MCF 10A (cell line): ENCODE measurements at regions not wholly inside any gene's neighbourhood (a gene's known extent, or its start where the extent isn't known, plus 50 kb on each side); places are given as distances from the start of the nearest gene placed in this dataset.

Experiments
- BruUV-seq: library from RNA; stranded (reverse); fragments of 400-500 nt; replicated peaks from 2 replicates; lab custom pipeline; 2021; lab: Mats Ljungman, UMichigan
- CTCF ChIA-PET: fragments of 300-600 bp; sonication (Branson Sonifier 250); formaldehyde crosslinking; extraction: SDS; loops from one replicate; lab custom pipeline; 2021; ENCODE audit warnings: antibody characterized with exemption, inconsistent platforms; lab: Yijun Ruan, JAX
- POLR2A ChIA-PET: fragments of 300-600, 350-650 bp; sonication (Branson Sonifier 250); formaldehyde crosslinking; extraction: SDS; loops from one replicate; lab custom pipeline; 2020; ENCODE audit warnings: antibody characterized with exemption, inconsistent platforms; lab: Yijun Ruan, JAX
- DNase-seq: peaks from one replicate; pipeline ENCODE4 v3.0.0-alpha.2; 2018; ENCODE audit not compliant: unreplicated experiment
- H3K27ac Mint-ChIP-seq: one replicate; pipeline ENCODE4 v1.8.0; 2022; ENCODE audit warnings: mild to moderate bottlenecking, low read depth, mixed read lengths; ENCODE audit not compliant: unreplicated experiment
- H3K27me3 Mint-ChIP-seq: one replicate; pipeline ENCODE4 v1.8.0; 2022; ENCODE audit warnings: mixed read lengths; ENCODE audit not compliant: insufficient read depth, unreplicated experiment
- H3K36me3 Mint-ChIP-seq: one replicate; pipeline ENCODE4 v1.8.0; 2022; ENCODE audit warnings: mild to moderate bottlenecking, moderate library complexity, mixed read lengths; ENCODE audit not compliant: insufficient read depth, unreplicated experiment
- H3K4me1 Mint-ChIP-seq: one replicate; pipeline ENCODE4 v1.8.0; 2022; ENCODE audit warnings: mixed read lengths; ENCODE audit not compliant: insufficient read depth, unreplicated experiment
- H3K4me3 Mint-ChIP-seq: one replicate; pipeline ENCODE4 v1.8.0; 2022; ENCODE audit warnings: mild to moderate bottlenecking, moderate library complexity, mixed read lengths; ENCODE audit not compliant: unreplicated experiment
- H3K9me3 Mint-ChIP-seq: one replicate; pipeline ENCODE4 v1.8.0; 2022; ENCODE audit warnings: mixed read lengths; ENCODE audit not compliant: unreplicated experiment
- intact Hi-C: fragments of 100-400 bp; cut with micrococcal nuclease; formaldehyde crosslinking; loops from 2 replicates; pipeline ENCODE4 v1.14.1; 2022
- TF ChIP-seq, protein P1 (sequence below): fragments of 200-600 bp; IDR thresholded peaks from one replicate; pipeline ENCODE4 v1.8.0; 2022; ENCODE audit warnings: antibody characterized with exemption, mild to moderate bottlenecking; ENCODE audit not compliant: unreplicated experiment

GRCh38 chr7:51451751-51452476 is 135.3 kb upstream of the COBL start:
- Mint-ChIP-seq H3K27ac (no peak overlapping the region), H3K27me3 (peaks cover 28% of the 10 kb centered on the region), H3K4me3 (no peak overlapping the region), H3K9me3 (no peaks in the 10 kb centered on the region), H3K36me3 (no peaks in the 10 kb centered on the region), H3K4me1 (no peaks in the 10 kb centered on the region)
- no TSS peak for BruUV-seq
- ChIA-PET CTCF (interaction anchor here (1.4 kb wide), 1 partner anchor 21 kb away, joined by 4 read pairs; no protein-coding TSS in a partner anchor), POLR2A (no interaction called here)
- DNase-seq: no peak
- TF ChIP-seq, protein P1, sequence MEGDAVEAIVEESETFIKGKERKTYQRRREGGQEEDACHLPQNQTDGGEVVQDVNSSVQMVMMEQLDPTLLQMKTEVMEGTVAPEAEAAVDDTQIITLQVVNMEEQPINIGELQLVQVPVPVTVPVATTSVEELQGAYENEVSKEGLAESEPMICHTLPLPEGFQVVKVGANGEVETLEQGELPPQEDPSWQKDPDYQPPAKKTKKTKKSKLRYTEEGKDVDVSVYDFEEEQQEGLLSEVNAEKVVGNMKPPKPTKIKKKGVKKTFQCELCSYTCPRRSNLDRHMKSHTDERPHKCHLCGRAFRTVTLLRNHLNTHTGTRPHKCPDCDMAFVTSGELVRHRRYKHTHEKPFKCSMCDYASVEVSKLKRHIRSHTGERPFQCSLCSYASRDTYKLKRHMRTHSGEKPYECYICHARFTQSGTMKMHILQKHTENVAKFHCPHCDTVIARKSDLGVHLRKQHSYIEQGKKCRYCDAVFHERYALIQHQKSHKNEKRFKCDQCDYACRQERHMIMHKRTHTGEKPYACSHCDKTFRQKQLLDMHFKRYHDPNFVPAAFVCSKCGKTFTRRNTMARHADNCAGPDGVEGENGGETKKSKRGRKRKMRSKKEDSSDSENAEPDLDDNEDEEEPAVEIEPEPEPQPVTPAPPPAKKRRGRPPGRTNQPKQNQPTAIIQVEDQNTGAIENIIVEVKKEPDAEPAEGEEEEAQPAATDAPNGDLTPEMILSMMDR: no peak
- intact Hi-C loops: no loop called here

DNA sequence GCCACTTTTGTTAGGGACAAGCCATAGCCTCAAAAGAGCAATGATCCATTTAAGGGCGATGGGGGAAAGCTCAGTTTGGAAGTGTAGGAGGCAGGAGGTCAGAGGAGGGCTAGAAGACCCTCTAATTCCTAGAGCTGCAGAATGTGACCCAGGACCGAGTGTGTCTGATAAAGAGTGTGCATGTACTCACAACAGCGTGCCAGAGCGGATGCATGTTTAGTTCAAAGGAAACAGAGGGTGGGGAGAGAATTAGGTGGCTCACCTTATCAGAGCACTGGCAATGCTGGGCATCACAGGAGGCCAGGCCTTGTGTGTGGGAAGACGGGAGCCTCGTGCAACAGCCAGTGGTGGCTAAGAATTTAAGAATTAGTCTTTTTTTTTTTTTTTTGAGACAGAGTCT is 133.9 kb upstream of the COBL start:
- TF ChIP-seq, protein P1: no peak
- Mint-ChIP-seq H3K36me3 (no peaks in the 10 kb centered on the region), H3K4me1 (no peaks in the 10 kb centered on the region), H3K27ac (no peak overlapping the region), H3K9me3 (no peaks in the 10 kb centered on the region), H3K4me3 (no peak overlapping the region), H3K27me3 (peaks cover 20% of the 10 kb centered on the region)
- intact Hi-C loops: no loop called here
- POLR2A ChIA-PET: interaction anchor here (0.6 kb wide), 1 partner anchor 1335 kb away, joined by 3 read pairs; no protein-coding TSS in a partner anchor
- BruUV-seq: no TSS peak
- CTCF ChIA-PET: interaction anchor here (0.5 to 1.4 kb wide), 2 partner anchors 19 to 289 kb away, joined by 3 to 4 read pairs; no protein-coding TSS in a partner anchor
- no peak for DNase-seq

DNA sequence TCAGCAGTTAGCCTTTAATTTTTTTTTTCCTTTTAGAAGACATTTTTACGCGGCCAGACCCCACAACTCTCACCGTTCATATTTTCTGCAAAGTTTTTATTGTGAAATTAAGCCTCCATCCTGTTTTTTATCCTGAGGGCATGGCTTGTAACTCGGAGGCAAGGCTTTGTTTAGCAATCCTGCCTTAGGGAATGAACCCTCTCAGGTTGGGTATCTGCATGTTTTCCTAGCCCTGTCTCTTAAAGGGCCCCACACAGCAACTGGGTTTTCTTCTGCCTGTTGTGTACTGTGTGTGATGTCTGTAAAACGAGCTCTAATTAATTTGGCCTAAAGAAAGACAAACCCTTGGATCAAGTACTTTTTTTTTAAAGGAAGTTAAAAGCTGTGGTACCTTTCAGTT is 130.2 kb upstream of the COBL start:
- no peak overlapping the region for H3K4me3 Mint-ChIP-seq
- peaks cover 13% of the 10 kb centered on the region for H3K9me3 Mint-ChIP-seq
- TF ChIP-seq, protein P1: no peak
- POLR2A ChIA-PET: no interaction called here
- H3K4me1 Mint-ChIP-seq: no peaks in the 10 kb centered on the region
- peaks cover 23% of the 10 kb centered on the region for H3K27me3 Mint-ChIP-seq
- BruUV-seq: no TSS peak
- intact Hi-C loops: no loop called here
- no peaks in the 10 kb centered on the region for H3K36me3 Mint-ChIP-seq
- no peak overlapping the region for H3K27ac Mint-ChIP-seq
- CTCF ChIA-PET: no interaction called here
- no peak for DNase-seq

GRCh38 chr7:51446356-51446755 is 129.7 kb upstream of the COBL start:
- ChIA-PET POLR2A (no interaction called here), CTCF (interaction anchor here (1.2 kb wide), 1 partner anchor 16 kb away, joined by 3 read pairs; no protein-coding TSS in a partner anchor)
- H3K36me3 Mint-ChIP-seq: no peaks in the 10 kb centered on the region
- no TSS peak for BruUV-seq
- no peak overlapping the region for H3K27ac Mint-ChIP-seq
- intact Hi-C loops: no loop called here
- peaks cover 13% of the 10 kb centered on the region for H3K9me3 Mint-ChIP-seq
- no peaks in the 10 kb centered on the region for H3K4me1 Mint-ChIP-seq
- peaks cover 23% of the 10 kb centered on the region for H3K27me3 Mint-ChIP-seq
- DNase-seq: no peak
- no peak overlapping the region for H3K4me3 Mint-ChIP-seq
- TF ChIP-seq, protein P1: no peak
